ENCODE measurements at regions not wholly inside any gene's neighbourhood (a gene's known extent, or its start where the extent isn't known, plus 50 kb on each side); places are given as distances from the start of the nearest gene placed in this dataset.
"Not testable (repeated sequence)": the region's sequence is repeated elsewhere in the genome, so short reads cannot be mapped to it uniquely, and the experiment has no call there.

GRCh38 chr9:71431931-71432330 is 310.5 kb upstream of the TRPM3 start:
- Mint-ChIP-seq H3K27ac (no peak overlapping the region), H3K36me3 (ENCODE audit: low read depth) (no peaks in the 10 kb centered on the region), H3K4me1 (ENCODE audit: low read depth) (no peaks in the 10 kb centered on the region), H3K27me3 (ENCODE audit: low read depth) (peaks cover 4% of the 10 kb centered on the region), H3K4me3 (no peak overlapping the region), H3K9me3 (no peaks in the 10 kb centered on the region)

GRCh38 chr9:71407341-71407740 is 285.9 kb upstream of the TRPM3 start:
- H3K27me3 Mint-ChIP-seq (ENCODE audit: low read depth); H3K4me3 Mint-ChIP-seq; H3K4me1 Mint-ChIP-seq (ENCODE audit: low read depth); H3K36me3 Mint-ChIP-seq (ENCODE audit: low read depth); H3K27ac Mint-ChIP-seq; H3K9me3 Mint-ChIP-seq: not testable (repeated sequence)

GRCh38 chr9:71403106-71403505 is 281.7 kb upstream of the TRPM3 start:
- no peaks in the 10 kb centered on the region for H3K4me1 Mint-ChIP-seq (ENCODE audit: low read depth)
- no peaks in the 10 kb centered on the region for H3K27me3 Mint-ChIP-seq (ENCODE audit: low read depth)
- H3K4me3 Mint-ChIP-seq = no peak overlapping the region
- H3K27ac Mint-ChIP-seq = no peak overlapping the region
- H3K36me3 Mint-ChIP-seq (ENCODE audit: low read depth) = no peaks in the 10 kb centered on the region
- no peaks in the 10 kb centered on the region for H3K9me3 Mint-ChIP-seq

- no peaks in the 10 kb centered on the region for H3K36me3 Mint-ChIP-seq (ENCODE audit: low read depth)
- H3K4me1 Mint-ChIP-seq (ENCODE audit: low read depth) = no peaks in the 10 kb centered on the region
- no peak overlapping the region for H3K4me3 Mint-ChIP-seq
Measured at GRCh38 chr9:71393005-71393404, 271.6 kb upstream of the TRPM3 start.

GRCh38 chr9:71384343-71384742 is 262.9 kb upstream of the TRPM3 start:
- Mint-ChIP-seq H3K27me3 (ENCODE audit: low read depth) (no peaks in the 10 kb centered on the region), H3K4me3 (no peak overlapping the region), H3K4me1 (ENCODE audit: low read depth) (no peaks in the 10 kb centered on the region)

More at GRCh38 chr9:71393005-71393404, 271.6 kb upstream of the TRPM3 start:
- H3K27me3 Mint-ChIP-seq (ENCODE audit: low read depth) = peaks cover 3% of the 10 kb centered on the region
- no peaks in the 10 kb centered on the region for H3K9me3 Mint-ChIP-seq
- no peak overlapping the region for H3K27ac Mint-ChIP-seq

GRCh38 chr9:71383308-71383940 is 262.0 kb upstream of the TRPM3 start:
- Mint-ChIP-seq H3K36me3 (ENCODE audit: low read depth) (no peaks in the 10 kb centered on the region), H3K27ac (no peak overlapping the region), H3K4me1 (ENCODE audit: low read depth) (no peaks in the 10 kb centered on the region), H3K9me3 (no peaks in the 10 kb centered on the region), H3K4me3 (no peak overlapping the region), H3K27me3 (ENCODE audit: low read depth) (no peaks in the 10 kb centered on the region)

More at GRCh38 chr9:71384343-71384742, 262.9 kb upstream of the TRPM3 start:
- H3K9me3 Mint-ChIP-seq = no peaks in the 10 kb centered on the region
- no peak overlapping the region for H3K27ac Mint-ChIP-seq
- no peaks in the 10 kb centered on the region for H3K36me3 Mint-ChIP-seq (ENCODE audit: low read depth)

GRCh38 chr9:71368157-71368556 is 246.7 kb upstream of the TRPM3 start:
- Mint-ChIP-seq H3K9me3 (no peaks in the 10 kb centered on the region), H3K4me3 (no peak overlapping the region), H3K27me3 (ENCODE audit: low read depth) (no peaks in the 10 kb centered on the region), H3K27ac (no peak overlapping the region), H3K36me3 (ENCODE audit: low read depth) (no peaks in the 10 kb centered on the region), H3K4me1 (ENCODE audit: low read depth) (no peaks in the 10 kb centered on the region)

GRCh38 chr9:71364186-71364955 is 242.9 kb upstream of the TRPM3 start:
- no peak overlapping the region for H3K4me3 Mint-ChIP-seq
- H3K9me3 Mint-ChIP-seq = no peaks in the 10 kb centered on the region
- H3K27ac Mint-ChIP-seq = no peak overlapping the region
- H3K4me1 Mint-ChIP-seq (ENCODE audit: low read depth) = no peaks in the 10 kb centered on the region
- no peaks in the 10 kb centered on the region for H3K27me3 Mint-ChIP-seq (ENCODE audit: low read depth)
- H3K36me3 Mint-ChIP-seq (ENCODE audit: low read depth) = no peaks in the 10 kb centered on the region

- H3K27me3 Mint-ChIP-seq (ENCODE audit: low read depth) = no peaks in the 10 kb centered on the region
- no peak overlapping the region for H3K27ac Mint-ChIP-seq
- no peak overlapping the region for H3K4me3 Mint-ChIP-seq
- H3K36me3 Mint-ChIP-seq (ENCODE audit: low read depth) = no peaks in the 10 kb centered on the region
- no peaks in the 10 kb centered on the region for H3K9me3 Mint-ChIP-seq
- H3K4me1 Mint-ChIP-seq (ENCODE audit: low read depth) = no peaks in the 10 kb centered on the region
Measured at GRCh38 chr9:71363286-71363961, 242.0 kb upstream of the TRPM3 start.

GRCh38 chr9:71361357-71361756 is 239.9 kb upstream of the TRPM3 start:
- Mint-ChIP-seq H3K36me3 (ENCODE audit: low read depth) (no peaks in the 10 kb centered on the region), H3K9me3 (no peaks in the 10 kb centered on the region), H3K27ac (no peak overlapping the region), H3K4me1 (ENCODE audit: low read depth) (no peaks in the 10 kb centered on the region), H3K27me3 (ENCODE audit: low read depth) (no peaks in the 10 kb centered on the region), H3K4me3 (no peak overlapping the region)

GRCh38 chr9:71357346-71357745 is 235.9 kb upstream of the TRPM3 start:
- no peaks in the 10 kb centered on the region for H3K36me3 Mint-ChIP-seq (ENCODE audit: low read depth)
- no peaks in the 10 kb centered on the region for H3K27me3 Mint-ChIP-seq (ENCODE audit: low read depth)
- H3K9me3 Mint-ChIP-seq = no peaks in the 10 kb centered on the region
- no peak overlapping the region for H3K27ac Mint-ChIP-seq
- H3K4me1 Mint-ChIP-seq (ENCODE audit: low read depth) = no peaks in the 10 kb centered on the region
- no peak overlapping the region for H3K4me3 Mint-ChIP-seq

- H3K27ac Mint-ChIP-seq = no peak overlapping the region
- no peak overlapping the region for H3K4me3 Mint-ChIP-seq
- H3K27me3 Mint-ChIP-seq (ENCODE audit: low read depth) = no peaks in the 10 kb centered on the region
- no peaks in the 10 kb centered on the region for H3K9me3 Mint-ChIP-seq
- no peaks in the 10 kb centered on the region for H3K36me3 Mint-ChIP-seq (ENCODE audit: low read depth)
- no peaks in the 10 kb centered on the region for H3K4me1 Mint-ChIP-seq (ENCODE audit: low read depth)
Measured at GRCh38 chr9:71355884-71356283, 234.5 kb upstream of the TRPM3 start.

GRCh38 chr9:71353720-71354119 is 232.3 kb upstream of the TRPM3 start:
- H3K4me1 Mint-ChIP-seq (ENCODE audit: low read depth) = no peaks in the 10 kb centered on the region
- H3K4me3 Mint-ChIP-seq = no peak overlapping the region
- no peaks in the 10 kb centered on the region for H3K27me3 Mint-ChIP-seq (ENCODE audit: low read depth)
- H3K27ac Mint-ChIP-seq = no peak overlapping the region
- no peaks in the 10 kb centered on the region for H3K9me3 Mint-ChIP-seq
- H3K36me3 Mint-ChIP-seq (ENCODE audit: low read depth) = no peaks in the 10 kb centered on the region

- Mint-ChIP-seq H3K4me3 (no peak overlapping the region), H3K27ac (no peak overlapping the region), H3K4me1 (ENCODE audit: low read depth) (no peaks in the 10 kb centered on the region), H3K36me3 (ENCODE audit: low read depth) (no peaks in the 10 kb centered on the region), H3K9me3 (no peaks in the 10 kb centered on the region), H3K27me3 (ENCODE audit: low read depth) (no peaks in the 10 kb centered on the region)
Measured at GRCh38 chr9:71352837-71353236, 231.4 kb upstream of the TRPM3 start.

- Mint-ChIP-seq H3K4me3 (no peak overlapping the region), H3K27ac (no peak overlapping the region), H3K9me3 (no peaks in the 10 kb centered on the region), H3K4me1 (ENCODE audit: low read depth) (no peaks in the 10 kb centered on the region), H3K27me3 (ENCODE audit: low read depth) (no peaks in the 10 kb centered on the region), H3K36me3 (ENCODE audit: low read depth) (no peaks in the 10 kb centered on the region)
Measured at GRCh38 chr9:71349218-71349617, 227.8 kb upstream of the TRPM3 start.
